SK-N-SH (cell line): ENCODE measurements at regions not wholly inside any gene's neighbourhood (a gene's known extent, or its start where the extent isn't known, plus 50 kb on each side); places are given as distances from the start of the nearest gene placed in this dataset.

Experiments
- CTCF ChIA-PET: fragments of 300-600, 350-600 bp; formaldehyde crosslinking; extraction: SDS; loops from one replicate; lab custom pipeline; 2021; lab: Yijun Ruan, JAX
- POLR2A ChIA-PET: fragments of 350-600 bp; sonication (Branson Sonifier 250); formaldehyde crosslinking; extraction: SDS; loops from one replicate; lab custom pipeline; 2020; ENCODE audit warnings: antibody characterized with exemption, inconsistent platforms; lab: Yijun Ruan, JAX
- DNase-seq: peaks from one replicate; pipeline ENCODE4 v3.0.0; 2012
- H2AFZ ChIP-seq: fragments of 200-600 bp; sonication (generic); 2 replicates; pipeline ENCODE4 v1.8.1; 2016; ENCODE audit warnings: antibody characterized with exemption, mild to moderate bottlenecking, low read depth
- H3F3A ChIP-seq: fragments of 200-600 bp; sonication (generic); replicated peaks from 2 replicates; pipeline ENCODE3; 2016; ENCODE audit warnings: antibody characterized with exemption, mild to moderate bottlenecking; ENCODE audit not compliant: insufficient read depth
- H3K27ac ChIP-seq, 2 experiments: fragments of 200-500 bp in 1 of 2; fragments of 200-600 bp in 1 of 2; sonication (Bioruptor generic) in 1 of 2; sonication (generic), shearing (Covaris generic) in 1 of 2; 2 replicates each; pipeline versions ENCODE4 v1.5.1 to v1.6.1; 2014 to 2016; ENCODE audit warnings: low read depth in 2 of 2, inconsistent platforms in 1 of 2, low read length in 1 of 2, mild to moderate bottlenecking in 1 of 2, mixed read lengths in 1 of 2
- H3K27me3 ChIP-seq: fragments of 200-600 bp; sonication (generic), shearing (Covaris generic); 2 replicates; pipeline ENCODE4 v1.6.1; 2016; ENCODE audit warnings: mixed run types; ENCODE audit not compliant: insufficient read depth
- H3K36me3 ChIP-seq, 2 experiments: fragments of 200-500 bp in 1 of 2; fragments of 200-600 bp in 1 of 2; sonication (Bioruptor generic) in 1 of 2; sonication (generic) in 1 of 2; replicated peaks in 1 of 2; 2 replicates each; pipeline versions ENCODE3 to v1.5.1; 2014 to 2016; ENCODE audit warnings: low read length in 1 of 2, mild to moderate bottlenecking in 1 of 2; ENCODE audit not compliant: insufficient read depth in 2 of 2, control insufficient read depth in 1 of 2
- H3K4me1 ChIP-seq, 2 experiments: fragments of 200-500 bp in 1 of 2; fragments of 200-600 bp in 1 of 2; sonication (Bioruptor generic) in 1 of 2; sonication (generic), shearing (Covaris generic) in 1 of 2; 2 replicates each; pipeline versions ENCODE4 v1.5.1 to v1.6.1; 2014 to 2016; ENCODE audit warnings: low read depth in 1 of 2, low read length in 1 of 2, mixed run types in 1 of 2; ENCODE audit not compliant: insufficient read depth in 2 of 2, control insufficient read depth in 1 of 2
- H3K4me2 ChIP-seq: fragments of 200-600 bp; sonication (generic), shearing (Covaris generic); 2 replicates; pipeline ENCODE4 v1.6.1; 2017; ENCODE audit warnings: mixed run types
- H3K4me3 ChIP-seq, 2 experiments: fragments of 200-500 bp in 1 of 2; fragments of 200-600 bp in 1 of 2; sonication (Bioruptor generic) in 1 of 2; sonication (generic), shearing (Covaris generic) in 1 of 2; 2 replicates each; pipeline versions ENCODE4 v1.5.1 to v1.8.1; 2014 to 2016; ENCODE audit warnings: low read depth in 2 of 2, inconsistent platforms in 1 of 2, low read length in 1 of 2, mild to moderate bottlenecking in 1 of 2, mixed read lengths in 1 of 2, moderate library complexity in 1 of 2
- H3K79me2 ChIP-seq: fragments of 200-600 bp; sonication (generic); 2 replicates; pipeline ENCODE4 v1.8.1; 2017; ENCODE audit warnings: mild to moderate bottlenecking; ENCODE audit not compliant: insufficient read depth
- H3K9ac ChIP-seq: fragments of 200-600 bp; sonication (generic); 2 replicates; pipeline ENCODE4 v1.6.1; 2017; ENCODE audit warnings: mixed run types
- H3K9me2 ChIP-seq: fragments of 200-600 bp; sonication (generic); 2 replicates; pipeline ENCODE4 v1.6.1; 2017; ENCODE audit warnings: mixed run types
- H3K9me3 ChIP-seq: fragments of 200-600 bp; sonication (generic); 2 replicates; pipeline ENCODE4 v1.6.1; 2017; ENCODE audit warnings: mixed run types, mild to moderate bottlenecking, moderate library complexity
- H4K20me1 ChIP-seq: fragments of 200-600 bp; sonication (generic); 2 replicates; pipeline ENCODE4 v1.6.1; 2017; ENCODE audit warnings: mild to moderate bottlenecking, mixed run types; ENCODE audit not compliant: insufficient read depth
- CHD2 ChIP-seq: fragments of 150-350 bp; IDR thresholded peaks from 2 replicates; pipeline ENCODE4 v1.6.1; 2018; ENCODE audit warnings: low read length; ENCODE audit not compliant: partially characterized antibody
- FOXJ3 ChIP-seq: sonication (generic); formaldehyde crosslinking; IDR thresholded peaks from 2 replicates; pipeline ENCODE4 v1.5.1; 2020; ENCODE audit warnings: mild to moderate bottlenecking, missing genetic modification reagents
- MXI1 ChIP-seq: IDR thresholded peaks from 2 replicates; pipeline ENCODE4 v1.6.1; 2012; ENCODE audit warnings: mild to moderate bottlenecking, low read depth, low read length, improper control_type of control experiment
- NRF1 ChIP-seq: IDR thresholded peaks from 2 replicates; pipeline ENCODE4 v1.6.1; 2012; ENCODE audit warnings: low read depth, mild to moderate bottlenecking, low read length
- POLR2AphosphoS5 ChIP-seq: IDR thresholded peaks from 2 replicates; pipeline ENCODE4 v1.6.1; 2012; ENCODE audit warnings: low read depth, low read length
- RAD21 ChIP-seq: IDR thresholded peaks from 2 replicates; pipeline ENCODE4 v1.6.1; 2012; ENCODE audit warnings: mild to moderate bottlenecking, low read length
- SIN3A ChIP-seq: IDR thresholded peaks from 2 replicates; pipeline ENCODE4 v1.6.1; 2012; ENCODE audit warnings: low read depth, mild to moderate bottlenecking, low read length, moderate library complexity, borderline replicate concordance
- SMC3 ChIP-seq: IDR thresholded peaks from 2 replicates; pipeline ENCODE4 v1.6.1; 2012; ENCODE audit warnings: low read depth, low read length, improper control_type of control experiment
- TAF1 ChIP-seq: IDR thresholded peaks from 2 replicates; pipeline ENCODE4 v1.6.1; 2012; ENCODE audit warnings: low read depth, mild to moderate bottlenecking, low read length, moderate library complexity, borderline replicate concordance
- TCF12 ChIP-seq: IDR thresholded peaks from 2 replicates; pipeline ENCODE4 v1.4.0; 2012
- TEAD4 ChIP-seq: IDR thresholded peaks from 2 replicates; pipeline ENCODE4 v1.4.0; 2012; ENCODE audit warnings: mild to moderate bottlenecking, borderline replicate concordance; ENCODE audit not compliant: insufficient read depth
- ZBTB33 ChIP-seq: IDR thresholded peaks from 2 replicates; pipeline ENCODE4 v1.4.0; 2012; ENCODE audit warnings: low read depth, borderline replicate concordance
- WGBS: methylation state at CpG from one replicate; pipeline ENCODE4 v1.1.6; 2017; ENCODE audit warnings: low lambda C conversion rate; 5-methylcytosine and 5-hydroxymethylcytosine counted together
- TF ChIP-seq, protein P1 (sequence below): IDR thresholded peaks from 2 replicates; pipeline ENCODE4; 2012
- TF ChIP-seq, protein P2 (sequence below): fragments of 150-350 bp; IDR thresholded peaks from 2 replicates; pipeline ENCODE4 v1.6.1; 2016; ENCODE audit warnings: mild to moderate bottlenecking, low read depth, low read length
- TF ChIP-seq, protein P3 (sequence below): IDR thresholded peaks from 2 replicates; pipeline ENCODE4 v1.4.0; 2012; ENCODE audit warnings: low read depth
- TF ChIP-seq, protein P4 (sequence below): IDR thresholded peaks from 2 replicates; pipeline ENCODE4 v1.4.0; 2012; ENCODE audit warnings: low read depth, borderline replicate concordance

DNA sequence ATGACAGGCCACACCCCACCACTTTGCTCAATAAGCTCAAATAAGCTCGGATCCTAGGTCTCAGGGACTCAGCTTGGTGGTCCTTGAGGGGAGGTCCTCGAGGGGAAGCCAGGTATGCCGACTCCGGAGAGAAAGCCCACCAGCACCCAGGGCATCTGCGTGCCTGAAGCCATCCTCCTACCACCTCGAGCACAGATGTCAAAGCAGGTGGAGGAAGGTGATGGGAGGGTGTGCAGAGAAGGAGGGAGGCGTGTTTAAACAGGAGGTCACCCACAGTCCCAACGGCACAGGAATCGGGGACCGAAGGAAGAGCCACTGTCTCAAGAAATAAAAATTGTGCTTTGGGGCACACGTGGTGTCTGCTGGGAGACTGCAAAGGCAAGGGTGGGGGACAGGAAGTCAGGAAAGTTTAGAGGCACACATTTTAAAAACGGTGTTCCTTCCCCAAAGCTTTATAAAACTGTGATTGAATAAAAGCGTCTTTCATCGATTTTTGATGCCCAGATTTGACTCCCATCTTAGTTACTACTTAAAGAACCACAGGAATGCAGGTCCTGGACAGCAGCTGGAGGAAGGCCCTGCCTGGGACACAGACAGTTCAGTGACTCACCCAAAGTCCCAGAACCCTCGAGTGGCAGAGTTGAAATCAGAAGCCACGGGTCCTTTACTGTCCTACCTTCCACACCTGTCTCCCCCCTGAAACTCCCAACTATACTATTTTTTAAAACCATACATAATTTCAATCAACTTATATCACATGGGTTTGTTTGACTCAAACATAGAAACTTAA is 221.0 kb upstream of the PDE10A start:
- H3K36me3 ChIP-seq: no peaks in the 10 kb centered on the region
- TF ChIP-seq SMC3: no peak
- no peak for TF ChIP-seq ZBTB33
- TF ChIP-seq, protein P1, sequence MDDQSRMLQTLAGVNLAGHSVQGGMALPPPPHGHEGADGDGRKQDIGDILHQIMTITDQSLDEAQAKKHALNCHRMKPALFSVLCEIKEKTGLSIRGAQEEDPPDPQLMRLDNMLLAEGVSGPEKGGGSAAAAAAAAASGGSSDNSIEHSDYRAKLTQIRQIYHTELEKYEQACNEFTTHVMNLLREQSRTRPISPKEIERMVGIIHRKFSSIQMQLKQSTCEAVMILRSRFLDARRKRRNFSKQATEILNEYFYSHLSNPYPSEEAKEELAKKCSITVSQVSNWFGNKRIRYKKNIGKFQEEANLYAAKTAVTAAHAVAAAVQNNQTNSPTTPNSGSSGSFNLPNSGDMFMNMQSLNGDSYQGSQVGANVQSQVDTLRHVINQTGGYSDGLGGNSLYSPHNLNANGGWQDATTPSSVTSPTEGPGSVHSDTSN: no peak
- TF ChIP-seq SIN3A: no peak
- TF ChIP-seq, protein P2, sequence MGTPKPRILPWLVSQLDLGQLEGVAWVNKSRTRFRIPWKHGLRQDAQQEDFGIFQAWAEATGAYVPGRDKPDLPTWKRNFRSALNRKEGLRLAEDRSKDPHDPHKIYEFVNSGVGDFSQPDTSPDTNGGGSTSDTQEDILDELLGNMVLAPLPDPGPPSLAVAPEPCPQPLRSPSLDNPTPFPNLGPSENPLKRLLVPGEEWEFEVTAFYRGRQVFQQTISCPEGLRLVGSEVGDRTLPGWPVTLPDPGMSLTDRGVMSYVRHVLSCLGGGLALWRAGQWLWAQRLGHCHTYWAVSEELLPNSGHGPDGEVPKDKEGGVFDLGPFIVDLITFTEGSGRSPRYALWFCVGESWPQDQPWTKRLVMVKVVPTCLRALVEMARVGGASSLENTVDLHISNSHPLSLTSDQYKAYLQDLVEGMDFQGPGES: no peak
- TF ChIP-seq, protein P3, sequence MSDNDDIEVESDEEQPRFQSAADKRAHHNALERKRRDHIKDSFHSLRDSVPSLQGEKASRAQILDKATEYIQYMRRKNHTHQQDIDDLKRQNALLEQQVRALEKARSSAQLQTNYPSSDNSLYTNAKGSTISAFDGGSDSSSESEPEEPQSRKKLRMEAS: no peak
- no peak for TF ChIP-seq TEAD4
- no peak for TF ChIP-seq CHD2
- TF ChIP-seq, all 33 proteins: peak for 0
- H3K9me3 ChIP-seq: no peaks in the 10 kb centered on the region
- ChIA-PET CTCF (interaction anchor here (0.6 to 12.6 kb wide), 22 partner anchors 8 to 444 kb away, joined by 3 to 341 read pairs (median 5); no protein-coding TSS in a partner anchor), POLR2A (interaction anchor here (0.6 kb wide), 1 partner anchor 1809 kb away, joined by 3 read pairs; no protein-coding TSS in a partner anchor)
- H3K27ac ChIP-seq: no peak overlapping the region
- no peak overlapping the region for H3K4me3 ChIP-seq
- H3K79me2 ChIP-seq: no peaks in the 10 kb centered on the region
- H3K4me2 ChIP-seq: no peak overlapping the region
- no peaks in the 10 kb centered on the region for H3K27me3 ChIP-seq
- no peaks in the 10 kb centered on the region for H4K20me1 ChIP-seq
- no peaks in the 10 kb centered on the region for H3K9me2 ChIP-seq
- 42% methylated on average over 15 of the region's 16 CpGs for WGBS
- H2AFZ ChIP-seq: no peak overlapping the region
- peaks cover 0 to 3% of the 10 kb centered on the region in 2 experiments; a peak in 1 of 4 replicates for H3K4me1 ChIP-seq
- DNase-seq: no peak
- no peaks in the 10 kb centered on the region for H3F3A ChIP-seq
- H3K9ac ChIP-seq: no peak overlapping the region

- H3K36me3 ChIP-seq: no peaks in the 10 kb centered on the region
- H3K9ac ChIP-seq: no peak overlapping the region
- H3F3A ChIP-seq: no peaks in the 10 kb centered on the region
- ChIA-PET CTCF (interaction anchor here (1.0 to 12.6 kb wide), 3 partner anchors 9 to 218 kb away, joined by 3 to 341 read pairs (median 5); no protein-coding TSS in a partner anchor), POLR2A (no interaction called here)
- no peaks in the 10 kb centered on the region for H3K9me3 ChIP-seq
- TF ChIP-seq MXI1 (no peak), NRF1 (no peak), TAF1 (no peak), CHD2 (no peak), RAD21 (no peak), FOXJ3 (CRISPR knock-in tag) (no peak), TCF12 (no peak), POLR2AphosphoS5 (no peak), SIN3A (no peak)
- TF ChIP-seq, protein P4, sequence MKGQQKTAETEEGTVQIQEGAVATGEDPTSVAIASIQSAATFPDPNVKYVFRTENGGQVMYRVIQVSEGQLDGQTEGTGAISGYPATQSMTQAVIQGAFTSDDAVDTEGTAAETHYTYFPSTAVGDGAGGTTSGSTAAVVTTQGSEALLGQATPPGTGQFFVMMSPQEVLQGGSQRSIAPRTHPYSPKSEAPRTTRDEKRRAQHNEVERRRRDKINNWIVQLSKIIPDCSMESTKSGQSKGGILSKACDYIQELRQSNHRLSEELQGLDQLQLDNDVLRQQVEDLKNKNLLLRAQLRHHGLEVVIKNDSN: no peak
- TF ChIP-seq, protein P2: no peak
- no peaks in the 10 kb centered on the region for H3K9me2 ChIP-seq
- H3K27me3 ChIP-seq: no peaks in the 10 kb centered on the region
- no peak for DNase-seq
- no peak overlapping the region for H3K4me2 ChIP-seq
- no peak overlapping the region for H3K27ac ChIP-seq
- no peaks in the 10 kb centered on the region for H3K79me2 ChIP-seq
- no peak overlapping the region for H3K4me3 ChIP-seq
- H4K20me1 ChIP-seq: no peaks in the 10 kb centered on the region
- 35% methylated on average over 9 of the region's 9 CpGs for WGBS
- peaks cover 0 to 3% of the 10 kb centered on the region in 2 experiments; a peak in 1 of 4 replicates for H3K4me1 ChIP-seq
- H2AFZ ChIP-seq: no peak overlapping the region
Observed at GRCh38 chr6:165881806-165882205, 218.8 kb upstream of the PDE10A start.
